BE2C (cell line): ENCODE measurements at regions not wholly inside any gene's neighbourhood (a gene's known extent, or its start where the extent isn't known, plus 50 kb on each side); places are given as distances from the start of the nearest gene placed in this dataset.

ENCODE experiments used
- DNase-seq: peaks from one replicate; pipeline ENCODE4 v3.0.0-alpha.2; 2020
- H3K27me3 ChIP-seq: fragments of 250-450 bp; sonication (Bioruptor Pico); 2 replicates; pipeline ENCODE4 v1.5.1; 2020; ENCODE audit warnings: mild to moderate bottlenecking
- H3K36me3 ChIP-seq: fragments of 250-450 bp; sonication (Bioruptor Pico); 2 replicates; pipeline ENCODE4 v1.5.1; 2020; ENCODE audit warnings: mild to moderate bottlenecking
- H3K4me1 ChIP-seq: fragments of 250-450 bp; sonication (Bioruptor Pico); 2 replicates; pipeline ENCODE4 v1.5.1; 2020
- H3K4me3 ChIP-seq: 2 replicates; pipeline ENCODE4 v1.5.1; 2011; ENCODE audit warnings: low read depth, low read length
- H3K9me3 ChIP-seq: fragments of 250-450 bp; sonication (Bioruptor Pico); 2 replicates; pipeline ENCODE4 v1.5.1; 2020
- CTCF ChIP-seq: IDR thresholded peaks from 2 replicates; pipeline ENCODE4 v1.5.1; 2012; ENCODE audit warnings: mild to moderate bottlenecking, low read depth, low read length

GRCh38 chr5:133769842-133770241, 157.5 kb upstream of the FSTL4 start:
- no peaks in the 10 kb centered on the region for H3K27me3 ChIP-seq
- no peaks in the 10 kb centered on the region for H3K36me3 ChIP-seq
- no peak for TF ChIP-seq CTCF
- no peak overlapping the region for H3K4me3 ChIP-seq
- H3K4me1 ChIP-seq, result no peaks in the 10 kb centered on the region
- no peaks in the 10 kb centered on the region for H3K9me3 ChIP-seq
- no peak for DNase-seq

GRCh38 chr5:133763744-133764143, 151.4 kb upstream of the FSTL4 start:
- TF ChIP-seq CTCF, result no peak
- H3K36me3 ChIP-seq, result no peaks in the 10 kb centered on the region
- H3K4me3 ChIP-seq, result no peak overlapping the region
- no peaks in the 10 kb centered on the region for H3K9me3 ChIP-seq
- DNase-seq, result no peak
- no peaks in the 10 kb centered on the region for H3K4me1 ChIP-seq
- H3K27me3 ChIP-seq, result no peaks in the 10 kb centered on the region

GRCh38 chr5:133761632-133762031, 149.3 kb upstream of the FSTL4 start:
- H3K4me3 ChIP-seq, result no peak overlapping the region
- no peaks in the 10 kb centered on the region for H3K9me3 ChIP-seq
- H3K27me3 ChIP-seq, result no peaks in the 10 kb centered on the region
- no peaks in the 10 kb centered on the region for H3K4me1 ChIP-seq
- no peak for DNase-seq
- H3K36me3 ChIP-seq, result no peaks in the 10 kb centered on the region
- TF ChIP-seq CTCF, result no peak

- Histone ChIP-seq H3K4me3 (no peak overlapping the region), H3K4me1 (no peaks in the 10 kb centered on the region), H3K36me3 (no peaks in the 10 kb centered on the region), H3K27me3 (no peaks in the 10 kb centered on the region), H3K9me3 (no peaks in the 10 kb centered on the region)
- no peak for DNase-seq
- TF ChIP-seq CTCF, result no peak
These were observed 148.2 kb upstream of the FSTL4 start for GRCh38 chr5:133760532-133760931.

- H3K9me3 ChIP-seq, result no peaks in the 10 kb centered on the region
- H3K4me3 ChIP-seq, result no peak overlapping the region
- H3K4me1 ChIP-seq, result no peaks in the 10 kb centered on the region
- no peak for TF ChIP-seq CTCF
- no peak for DNase-seq
- no peaks in the 10 kb centered on the region for H3K27me3 ChIP-seq
- H3K36me3 ChIP-seq, result no peaks in the 10 kb centered on the region
These were observed 146.3 kb upstream of the FSTL4 start for GRCh38 chr5:133758641-133759040.

GRCh38 chr5:133757396-133757945, 145.1 kb upstream of the FSTL4 start:
- Histone ChIP-seq H3K36me3 (no peaks in the 10 kb centered on the region), H3K4me3 (no peak overlapping the region), H3K9me3 (no peaks in the 10 kb centered on the region), H3K4me1 (no peaks in the 10 kb centered on the region; the same call in 1 of the 2 replicates), H3K27me3 (no peaks in the 10 kb centered on the region)
- TF ChIP-seq CTCF, result no peak
- no peak for DNase-seq
